ENCODE measurements at regions not wholly inside any gene's neighbourhood (a gene's known extent, or its start where the extent isn't known, plus 50 kb on each side); places are given as distances from the start of the nearest gene placed in this dataset.

GRCh38 chr21:37967036-37967435, 50.8 kb upstream of the KCNJ6 start:
- peak; percentile 26 for DNase-seq

- no peak for DNase-seq
Measured at GRCh38 chr21:37968744-37969143, 52.5 kb upstream of the KCNJ6 start.

GRCh38 chr21:37970548-37970947, 54.3 kb upstream of the KCNJ6 start:
- no peak for DNase-seq

- DNase-seq = no peak
Measured at GRCh38 chr21:37971390-37971950, 55.2 kb upstream of the KCNJ6 start.

- no peak for DNase-seq
Measured at GRCh38 chr21:37974081-37974480, 57.8 kb upstream of the KCNJ6 start.

GRCh38 chr21:37982496-37983318, 66.5 kb upstream of the KCNJ6 start:
- no peak for DNase-seq

GRCh38 chr21:37983336-37984095, 67.3 kb upstream of the KCNJ6 start:
- no peak for DNase-seq

- no peak for DNase-seq
Measured at GRCh38 chr21:37984416-37984815, 68.2 kb upstream of the KCNJ6 start.

GRCh38 chr21:37986000-37986399, 69.7 kb upstream of the KCNJ6 start:
- DNase-seq = no peak

- no peak for DNase-seq
Measured at GRCh38 chr21:37986751-37987399, 70.6 kb upstream of the KCNJ6 start.

- DNase-seq = no peak
Measured at GRCh38 chr21:37987668-37988067, 71.4 kb upstream of the KCNJ6 start.

- DNase-seq = no peak
Measured at GRCh38 chr21:37993071-37993470, 76.8 kb upstream of the KCNJ6 start.

- no peak for DNase-seq
Measured at GRCh38 chr21:37994211-37994610, 78.0 kb upstream of the KCNJ6 start.

GRCh38 chr21:38012672-38013071, 96.4 kb upstream of the KCNJ6 start:
- no peak for DNase-seq

- DNase-seq = no peak
Measured at GRCh38 chr21:38013741-38014140, 97.5 kb upstream of the KCNJ6 start.

- DNase-seq = no peak
Measured at GRCh38 chr21:38014298-38014697, 98.0 kb upstream of the KCNJ6 start.

- no peak for DNase-seq
Measured at GRCh38 chr21:38027901-38028498, 111.7 kb upstream of the KCNJ6 start.

- DNase-seq = no peak
Measured at GRCh38 chr21:38032082-38032801, 116.0 kb upstream of the KCNJ6 start.

GRCh38 chr21:38036016-38036415, 119.8 kb upstream of the KCNJ6 start:
- DNase-seq = no peak

GRCh38 chr21:38037416-38037815, 121.2 kb upstream of the KCNJ6 start:
- DNase-seq = no peak

- no peak for DNase-seq
Measured at GRCh38 chr21:38039369-38039768, 123.1 kb upstream of the KCNJ6 start.

GRCh38 chr21:38039841-38040240, 123.6 kb upstream of the KCNJ6 start:
- no peak for DNase-seq
